GM23338 (cell line): ENCODE measurements at regions not wholly inside any gene's neighbourhood (a gene's known extent, or its start where the extent isn't known, plus 50 kb on each side); places are given as distances from the start of the nearest gene placed in this dataset.

Source experiments
- ATAC-seq: fragments of 200-7000 bp; cut with Tn5 transposase; 3 replicates; pipeline ENCODE4 v1.9.1; 2020
- DNase-seq: peaks from one replicate; pipeline ENCODE4 v3.0.0-alpha.2; 2015; ENCODE audit warnings: low spot score
- H2AFZ ChIP-seq: fragments of 200-600 bp; sonication (generic); 2 replicates; pipeline ENCODE4 v1.8.0; 2016; ENCODE audit warnings: antibody characterized with exemption, mild to moderate bottlenecking, moderate library complexity
- H3F3A ChIP-seq: fragments of 200-600 bp; sonication (generic); replicated peaks from 2 replicates; pipeline ENCODE4 v1.8.0; 2017; ENCODE audit warnings: antibody characterized with exemption, mixed run types, low read depth
- H3K27ac ChIP-seq: fragments of 200-600 bp; sonication (generic); 2 replicates; pipeline ENCODE4 v1.6.1; 2016; ENCODE audit warnings: low read depth
- H3K27me3 ChIP-seq: fragments of 200-600 bp; sonication (generic); 2 replicates; pipeline ENCODE4 v1.8.0; 2016; ENCODE audit warnings: mild to moderate bottlenecking, mixed run types, moderate library complexity; ENCODE audit not compliant: insufficient read depth
- H3K36me3 ChIP-seq: fragments of 200-600 bp; sonication (generic); 2 replicates; pipeline ENCODE4 v1.8.0; 2016; ENCODE audit warnings: mild to moderate bottlenecking; ENCODE audit not compliant: insufficient read depth
- H3K4me1 ChIP-seq: fragments of 200-600 bp; sonication (generic); 2 replicates; pipeline ENCODE4 v1.8.0; 2016; ENCODE audit warnings: mild to moderate bottlenecking, moderate library complexity; ENCODE audit not compliant: insufficient read depth
- H3K4me2 ChIP-seq: fragments of 200-600 bp; sonication (generic); 2 replicates; pipeline ENCODE4 v1.7.1; 2017; ENCODE audit warnings: mixed run types
- H3K4me3 ChIP-seq: fragments of 200-600 bp; sonication (generic); 2 replicates; pipeline ENCODE4 v1.6.1; 2016; ENCODE audit warnings: mixed run types
- H3K79me2 ChIP-seq: fragments of 200-600 bp; sonication (generic); replicated peaks from 2 replicates; pipeline ENCODE4 v1.8.0; 2017; ENCODE audit warnings: mild to moderate bottlenecking; ENCODE audit not compliant: insufficient read depth
- H3K9me2 ChIP-seq: fragments of 200-600 bp; sonication (generic); 2 replicates; pipeline ENCODE4 v1.8.0; 2017; ENCODE audit not compliant: insufficient read depth
- H4K20me1 ChIP-seq: fragments of 200-600 bp; sonication (generic); replicated peaks from 2 replicates; pipeline ENCODE4 v1.8.0; 2017; ENCODE audit warnings: mild to moderate bottlenecking; ENCODE audit not compliant: insufficient read depth
- H3K27ac Mint-ChIP-seq: 2 replicates; pipeline ENCODE4 v1.8.0; 2020; ENCODE audit warnings: inconsistent platforms, mild to moderate bottlenecking, moderate library complexity, mixed read lengths
- H3K27me3 Mint-ChIP-seq: 3 replicates; pipeline ENCODE4 v1.8.0; 2022; ENCODE audit warnings: low read depth, mild to moderate bottlenecking, moderate library complexity, mixed read lengths, inconsistent platforms; ENCODE audit not compliant: insufficient read depth, poor library complexity
- H3K36me3 Mint-ChIP-seq: 3 replicates; pipeline ENCODE4 v1.8.0; 2021; ENCODE audit warnings: low read depth, mild to moderate bottlenecking, inconsistent platforms, moderate library complexity, mixed read lengths
- H3K4me1 Mint-ChIP-seq: 3 replicates; pipeline ENCODE4 v1.8.0; 2020; ENCODE audit warnings: mild to moderate bottlenecking, inconsistent platforms, mixed read lengths
- H3K4me3 Mint-ChIP-seq: 3 replicates; pipeline ENCODE4 v1.8.0; 2021; ENCODE audit warnings: moderate library complexity, mild to moderate bottlenecking, inconsistent platforms, mixed read lengths
- H3K9me3 Mint-ChIP-seq: 3 replicates; pipeline ENCODE4 v1.8.0; 2020; ENCODE audit warnings: moderate library complexity, mild to moderate bottlenecking, inconsistent platforms, mixed read lengths
- CREB1 ChIP-seq: fragments of 250-450 bp; sonication (Bioruptor Pico); IDR thresholded peaks from 2 replicates; pipeline ENCODE4 v1.5.0; 2020; ENCODE audit warnings: low read depth, mild to moderate bottlenecking, moderate library complexity
- ETS1 ChIP-seq: IDR thresholded peaks from 2 replicates; pipeline ENCODE4 v1.6.1; 2016; ENCODE audit warnings: antibody characterized with exemption
- EZH2 ChIP-seq: fragments of 200-600 bp; sonication (generic); IDR thresholded peaks from one replicate; pipeline ENCODE4 v1.8.0; 2017; ENCODE audit warnings: antibody characterized with exemption, mild to moderate bottlenecking, low read depth; ENCODE audit not compliant: unreplicated experiment
- EZH2phosphoT487 ChIP-seq: fragments of 200-600 bp; sonication (generic); IDR thresholded peaks from one replicate; pipeline ENCODE4 v1.8.1; 2018; ENCODE audit warnings: antibody characterized with exemption; ENCODE audit not compliant: unreplicated experiment
- NANOG ChIP-seq: IDR thresholded peaks from 2 replicates; pipeline ENCODE4 v1.6.1; 2016; ENCODE audit warnings: antibody characterized with exemption, borderline replicate concordance
- REST ChIP-seq: IDR thresholded peaks from one replicate; pipeline ENCODE4 v1.6.1; 2018; ENCODE audit warnings: antibody characterized with exemption; ENCODE audit not compliant: unreplicated experiment
- ZNF114 ChIP-seq: fragments of 250-450 bp; sonication (Bioruptor Pico); IDR thresholded peaks from 2 replicates; pipeline ENCODE4 v1.5.0; 2020; ENCODE audit warnings: mild to moderate bottlenecking, moderate library complexity
- ZNF331 ChIP-seq: fragments of 250-450 bp; sonication (Bioruptor Pico); IDR thresholded peaks from 2 replicates; pipeline ENCODE4 v1.5.0; 2020; ENCODE audit warnings: low read depth, mild to moderate bottlenecking, moderate library complexity
- TF ChIP-seq, protein P1 (sequence below), 2 experiments: fragments of 200-600 bp in 1 of 2; sonication (generic) in 1 of 2; conservative IDR thresholded peaks; 2 replicates each; pipeline versions ENCODE4 v1.5.1 to v1.6.1; 2016 to 2017; ENCODE audit warnings: antibody characterized with exemption in 2 of 2, low read depth in 2 of 2, mild to moderate bottlenecking in 2 of 2, moderate library complexity in 1 of 2
- TF ChIP-seq, protein P2 (sequence below): fragments of 250-450 bp; sonication (Bioruptor Pico); IDR thresholded peaks from 2 replicates; pipeline ENCODE4 v1.5.0; 2020; ENCODE audit warnings: mild to moderate bottlenecking, moderate library complexity

DNA sequence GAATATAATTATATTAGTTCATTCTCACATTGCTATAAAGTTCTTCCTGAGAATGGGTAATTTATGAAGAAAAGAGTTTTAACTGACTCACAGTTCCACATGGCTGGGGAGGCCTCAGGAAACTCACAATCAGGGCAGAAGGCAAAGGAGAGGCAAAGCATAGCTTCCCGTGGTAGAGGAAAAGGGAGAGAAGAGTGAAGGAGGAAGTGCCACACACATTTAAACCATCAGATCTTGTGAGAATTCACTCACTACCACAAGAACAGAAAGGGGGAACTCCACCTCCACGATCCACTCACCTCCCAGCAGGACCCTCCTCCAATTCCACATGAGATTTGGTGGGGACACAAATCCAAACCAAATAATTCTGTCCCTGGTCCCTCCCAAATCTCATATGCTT lies 773.4 kb upstream of the INTU start (continued):
- TF ChIP-seq ZNF331 (CRISPR knock-in tag) (no peak), NANOG (no peak), ZNF114 (no peak), CREB1 (no peak), EZH2phosphoT487 (no peak)
- TF ChIP-seq, protein P1, sequence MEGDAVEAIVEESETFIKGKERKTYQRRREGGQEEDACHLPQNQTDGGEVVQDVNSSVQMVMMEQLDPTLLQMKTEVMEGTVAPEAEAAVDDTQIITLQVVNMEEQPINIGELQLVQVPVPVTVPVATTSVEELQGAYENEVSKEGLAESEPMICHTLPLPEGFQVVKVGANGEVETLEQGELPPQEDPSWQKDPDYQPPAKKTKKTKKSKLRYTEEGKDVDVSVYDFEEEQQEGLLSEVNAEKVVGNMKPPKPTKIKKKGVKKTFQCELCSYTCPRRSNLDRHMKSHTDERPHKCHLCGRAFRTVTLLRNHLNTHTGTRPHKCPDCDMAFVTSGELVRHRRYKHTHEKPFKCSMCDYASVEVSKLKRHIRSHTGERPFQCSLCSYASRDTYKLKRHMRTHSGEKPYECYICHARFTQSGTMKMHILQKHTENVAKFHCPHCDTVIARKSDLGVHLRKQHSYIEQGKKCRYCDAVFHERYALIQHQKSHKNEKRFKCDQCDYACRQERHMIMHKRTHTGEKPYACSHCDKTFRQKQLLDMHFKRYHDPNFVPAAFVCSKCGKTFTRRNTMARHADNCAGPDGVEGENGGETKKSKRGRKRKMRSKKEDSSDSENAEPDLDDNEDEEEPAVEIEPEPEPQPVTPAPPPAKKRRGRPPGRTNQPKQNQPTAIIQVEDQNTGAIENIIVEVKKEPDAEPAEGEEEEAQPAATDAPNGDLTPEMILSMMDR (conservative IDR thresholded peaks at IDR 0.05; ENCODE audit: low read depth in 2 of 2) = no peak

DNA sequence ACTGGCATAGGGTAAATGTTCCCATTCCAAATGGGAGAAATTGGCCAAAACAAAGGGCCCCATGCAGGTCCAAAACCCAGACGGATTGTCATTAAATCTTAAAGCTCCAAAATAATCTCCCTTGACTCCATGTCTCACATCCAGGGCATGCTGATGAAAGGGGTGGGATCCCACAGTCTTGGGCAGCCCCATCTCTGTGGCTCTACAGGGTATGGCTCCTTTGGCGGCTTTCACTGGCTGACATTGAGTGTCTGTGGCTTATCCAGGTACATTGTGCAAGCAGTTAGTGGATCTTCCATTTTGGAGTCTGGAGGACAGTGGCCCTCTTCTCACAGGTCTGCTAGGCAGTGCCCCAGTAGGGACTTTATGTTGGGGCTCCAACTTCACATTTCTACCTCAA lies 772.9 kb upstream of the INTU start:
- H3K9me2 ChIP-seq = no peaks in the 10 kb centered on the region
- no peak for DNase-seq
- no peak overlapping the region for H3K4me2 ChIP-seq
- no peak for TF ChIP-seq NANOG
- TF ChIP-seq, protein P1 (conservative IDR thresholded peaks at IDR 0.05; ENCODE audit: low read depth in 2 of 2) = no peak
- no peak for TF ChIP-seq EZH2
- TF ChIP-seq EZH2phosphoT487 = no peak
- no peak for TF ChIP-seq REST
- TF ChIP-seq, protein P2, sequence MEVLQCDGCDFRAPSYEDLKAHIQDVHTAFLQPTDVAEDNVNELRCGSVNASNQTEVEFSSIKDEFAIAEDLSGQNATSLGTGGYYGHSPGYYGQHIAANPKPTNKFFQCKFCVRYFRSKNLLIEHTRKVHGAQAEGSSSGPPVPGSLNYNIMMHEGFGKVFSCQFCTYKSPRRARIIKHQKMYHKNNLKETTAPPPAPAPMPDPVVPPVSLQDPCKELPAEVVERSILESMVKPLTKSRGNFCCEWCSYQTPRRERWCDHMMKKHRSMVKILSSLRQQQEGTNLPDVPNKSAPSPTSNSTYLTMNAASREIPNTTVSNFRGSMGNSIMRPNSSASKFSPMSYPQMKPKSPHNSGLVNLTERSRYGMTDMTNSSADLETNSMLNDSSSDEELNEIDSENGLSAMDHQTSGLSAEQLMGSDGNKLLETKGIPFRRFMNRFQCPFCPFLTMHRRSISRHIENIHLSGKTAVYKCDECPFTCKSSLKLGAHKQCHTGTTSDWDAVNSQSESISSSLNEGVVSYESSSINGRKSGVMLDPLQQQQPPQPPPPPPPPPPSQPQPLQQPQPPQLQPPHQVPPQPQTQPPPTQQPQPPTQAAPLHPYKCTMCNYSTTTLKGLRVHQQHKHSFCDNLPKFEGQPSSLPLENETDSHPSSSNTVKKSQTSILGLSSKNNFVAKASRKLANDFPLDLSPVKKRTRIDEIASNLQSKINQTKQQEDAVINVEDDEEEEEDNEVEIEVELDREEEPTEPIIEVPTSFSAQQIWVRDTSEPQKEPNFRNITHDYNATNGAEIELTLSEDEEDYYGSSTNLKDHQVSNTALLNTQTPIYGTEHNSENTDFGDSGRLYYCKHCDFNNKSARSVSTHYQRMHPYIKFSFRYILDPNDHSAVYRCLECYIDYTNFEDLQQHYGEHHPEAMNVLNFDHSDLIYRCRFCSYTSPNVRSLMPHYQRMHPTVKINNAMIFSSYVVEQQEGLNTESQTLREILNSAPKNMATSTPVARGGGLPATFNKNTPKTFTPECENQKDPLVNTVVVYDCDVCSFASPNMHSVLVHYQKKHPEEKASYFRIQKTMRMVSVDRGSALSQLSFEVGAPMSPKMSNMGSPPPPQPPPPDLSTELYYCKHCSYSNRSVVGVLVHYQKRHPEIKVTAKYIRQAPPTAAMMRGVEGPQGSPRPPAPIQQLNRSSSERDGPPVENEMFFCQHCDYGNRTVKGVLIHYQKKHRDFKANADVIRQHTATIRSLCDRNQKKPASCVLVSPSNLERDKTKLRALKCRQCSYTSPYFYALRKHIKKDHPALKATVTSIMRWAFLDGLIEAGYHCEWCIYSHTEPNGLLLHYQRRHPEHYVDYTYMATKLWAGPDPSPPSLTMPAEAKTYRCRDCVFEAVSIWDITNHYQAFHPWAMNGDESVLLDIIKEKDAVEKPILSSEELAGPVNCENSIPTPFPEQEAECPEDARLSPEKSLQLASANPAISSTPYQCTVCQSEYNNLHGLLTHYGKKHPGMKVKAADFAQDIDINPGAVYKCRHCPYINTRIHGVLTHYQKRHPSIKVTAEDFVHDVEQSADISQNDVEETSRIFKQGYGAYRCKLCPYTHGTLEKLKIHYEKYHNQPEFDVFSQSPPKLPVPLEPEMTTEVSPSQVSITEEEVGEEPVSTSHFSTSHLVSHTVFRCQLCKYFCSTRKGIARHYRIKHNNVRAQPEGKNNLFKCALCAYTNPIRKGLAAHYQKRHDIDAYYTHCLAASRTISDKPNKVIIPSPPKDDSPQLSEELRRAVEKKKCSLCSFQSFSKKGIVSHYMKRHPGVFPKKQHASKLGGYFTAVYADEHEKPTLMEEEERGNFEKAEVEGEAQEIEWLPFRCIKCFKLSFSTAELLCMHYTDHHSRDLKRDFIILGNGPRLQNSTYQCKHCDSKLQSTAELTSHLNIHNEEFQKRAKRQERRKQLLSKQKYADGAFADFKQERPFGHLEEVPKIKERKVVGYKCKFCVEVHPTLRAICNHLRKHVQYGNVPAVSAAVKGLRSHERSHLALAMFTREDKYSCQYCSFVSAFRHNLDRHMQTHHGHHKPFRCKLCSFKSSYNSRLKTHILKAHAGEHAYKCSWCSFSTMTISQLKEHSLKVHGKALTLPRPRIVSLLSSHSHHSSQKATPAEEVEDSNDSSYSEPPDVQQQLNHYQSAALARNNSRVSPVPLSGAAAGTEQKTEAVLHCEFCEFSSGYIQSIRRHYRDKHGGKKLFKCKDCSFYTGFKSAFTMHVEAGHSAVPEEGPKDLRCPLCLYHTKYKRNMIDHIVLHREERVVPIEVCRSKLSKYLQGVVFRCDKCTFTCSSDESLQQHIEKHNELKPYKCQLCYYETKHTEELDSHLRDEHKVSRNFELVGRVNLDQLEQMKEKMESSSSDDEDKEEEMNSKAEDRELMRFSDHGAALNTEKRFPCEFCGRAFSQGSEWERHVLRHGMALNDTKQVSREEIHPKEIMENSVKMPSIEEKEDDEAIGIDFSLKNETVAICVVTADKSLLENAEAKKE = no peak
- no peak for TF ChIP-seq ZNF114
- no peak for TF ChIP-seq ETS1
- Mint-ChIP-seq H3K9me3 (peaks cover 12% of the 10 kb centered on the region; the same call in 2 of the 3 replicates), H3K27me3 (no peaks in the 10 kb centered on the region), H3K4me1 (no peaks in the 10 kb centered on the region), H3K36me3 (no peaks in the 10 kb centered on the region; the same call in 2 of the 3 replicates), H3K27ac (no peak overlapping the region), H3K4me3 (no peak overlapping the region)
- H3K4me3 ChIP-seq = no peak overlapping the region
- H3K79me2 ChIP-seq = no peaks in the 10 kb centered on the region
- H3K27me3 ChIP-seq = no peaks in the 10 kb centered on the region
- no peaks in the 10 kb centered on the region for H3K36me3 ChIP-seq
- no peaks in the 10 kb centered on the region for H4K20me1 ChIP-seq
- no peak for ATAC-seq
- no peaks in the 10 kb centered on the region for H3F3A ChIP-seq
- no peak overlapping the region for H2AFZ ChIP-seq
- H3K4me1 ChIP-seq = no peaks in the 10 kb centered on the region
- H3K27ac ChIP-seq = no peak overlapping the region
